ENCODE measurements at regions not wholly inside any gene's neighbourhood (a gene's known extent, or its start where the extent isn't known, plus 50 kb on each side); places are given as distances from the start of the nearest gene placed in this dataset.

DNA sequence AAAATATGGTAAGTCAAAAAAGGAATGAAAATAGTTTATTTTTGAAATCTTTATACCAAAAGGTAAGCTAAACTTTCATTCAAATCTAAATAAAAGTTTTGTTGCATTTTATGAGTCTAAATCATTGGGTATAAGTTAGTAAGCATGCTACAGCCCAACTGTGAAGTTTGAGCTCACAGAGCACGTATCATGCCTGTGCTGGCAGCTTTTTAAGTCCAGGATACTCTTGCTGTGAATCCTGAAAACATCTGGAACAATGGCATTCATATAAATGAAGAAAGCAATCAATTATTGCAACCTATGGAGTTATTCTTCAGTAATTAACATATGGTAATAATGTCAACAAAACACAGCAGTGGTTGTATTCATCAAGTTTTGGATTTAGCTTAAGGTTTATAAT lies 656.9 kb downstream of the RFPL4B start:
- Histone ChIP-seq H4K20me1 (replicated peaks; ENCODE audit: control insufficient read depth, extremely low read depth, insufficient read depth, low read length) (no peaks in the 10 kb centered on the region), H3K4me1 (ENCODE audit: control insufficient read depth, extremely low read depth, insufficient read depth, low read length) (no peaks in the 10 kb centered on the region), H3K9me1 (replicated peaks; ENCODE audit: control insufficient read depth, extremely low read depth, insufficient read depth, low read length) (no peaks in the 10 kb centered on the region), H3K27ac (ENCODE audit: insufficient read depth, low read depth, low read length) (no peak overlapping the region), H3K36me3 (ENCODE audit: control insufficient read depth in 2 of 2, extremely low read depth in 1 of 2, insufficient read depth in 2 of 2, low read length in 2 of 2) (no peaks in the 10 kb centered on the region), H3K27me3 (ENCODE audit: control insufficient read depth in 2 of 2, insufficient read depth in 2 of 2, low read length in 2 of 2) (no peaks in the 10 kb centered on the region), H3K9ac (replicated peaks; ENCODE audit: extremely low read depth, insufficient read depth, low read length) (no peak overlapping the region), H2AFZ (ENCODE audit: low read depth, low read length) (no peak overlapping the region), H3K4me3 (replicated peaks in 1 of 3; ENCODE audit: insufficient read depth in 1 of 3, low read depth in 1 of 3, low read length in 3 of 3) (no peak overlapping the region), H3K4me2 (ENCODE audit: insufficient read depth, low read length) (no peak overlapping the region), H3K9me3 (replicated peaks; ENCODE audit: control insufficient read depth, insufficient read depth, low read length) (no peaks in the 10 kb centered on the region), H3K79me2 (ENCODE audit: control insufficient read depth, insufficient read depth, low read length) (no peaks in the 10 kb centered on the region)
- FAIRE-seq, result no peak
- no peak for DNase-seq (ENCODE audit: low read depth, low spot score)
- intact Hi-C loops (cut with micrococcal nuclease), result no loop called here
- ChIA-PET CTCF (no interaction called here), POLR2A (no interaction called here)
- TF ChIP-seq POLR2AphosphoS5 (IDR thresholded peaks at IDR 0.05; ENCODE audit: insufficient read depth, low read depth, low read length) (no peak), JUN (IDR thresholded peaks at IDR 0.05; ENCODE audit: borderline replicate concordance, insufficient read depth, insufficient read length, low read depth) (no peak), GATA2 (IDR thresholded peaks at IDR 0.05; ENCODE audit: insufficient read depth, insufficient read length, low read depth, low read length) (no peak), FOS (IDR thresholded peaks at IDR 0.05; ENCODE audit: borderline replicate concordance, insufficient read depth, low read length) (no peak), MYC (IDR thresholded peaks at IDR 0.05; ENCODE audit: low read depth, low read length) (no peak), EZH2 (IDR thresholded peaks at IDR 0.05; ENCODE audit: borderline replicate concordance, low read depth, low read length, severe bottlenecking) (no peak), POLR2A (IDR thresholded peaks at IDR 0.05; ENCODE audit: low read depth, low read length) (no peak)
- TF ChIP-seq, protein P1, sequence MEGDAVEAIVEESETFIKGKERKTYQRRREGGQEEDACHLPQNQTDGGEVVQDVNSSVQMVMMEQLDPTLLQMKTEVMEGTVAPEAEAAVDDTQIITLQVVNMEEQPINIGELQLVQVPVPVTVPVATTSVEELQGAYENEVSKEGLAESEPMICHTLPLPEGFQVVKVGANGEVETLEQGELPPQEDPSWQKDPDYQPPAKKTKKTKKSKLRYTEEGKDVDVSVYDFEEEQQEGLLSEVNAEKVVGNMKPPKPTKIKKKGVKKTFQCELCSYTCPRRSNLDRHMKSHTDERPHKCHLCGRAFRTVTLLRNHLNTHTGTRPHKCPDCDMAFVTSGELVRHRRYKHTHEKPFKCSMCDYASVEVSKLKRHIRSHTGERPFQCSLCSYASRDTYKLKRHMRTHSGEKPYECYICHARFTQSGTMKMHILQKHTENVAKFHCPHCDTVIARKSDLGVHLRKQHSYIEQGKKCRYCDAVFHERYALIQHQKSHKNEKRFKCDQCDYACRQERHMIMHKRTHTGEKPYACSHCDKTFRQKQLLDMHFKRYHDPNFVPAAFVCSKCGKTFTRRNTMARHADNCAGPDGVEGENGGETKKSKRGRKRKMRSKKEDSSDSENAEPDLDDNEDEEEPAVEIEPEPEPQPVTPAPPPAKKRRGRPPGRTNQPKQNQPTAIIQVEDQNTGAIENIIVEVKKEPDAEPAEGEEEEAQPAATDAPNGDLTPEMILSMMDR (IDR thresholded peaks at IDR 0.05; ENCODE audit: extremely low read depth in 1 of 2, insufficient read depth in 1 of 2, low read depth in 1 of 2, low read length in 2 of 2), result no peak
- TF ChIP-seq, protein P2, sequence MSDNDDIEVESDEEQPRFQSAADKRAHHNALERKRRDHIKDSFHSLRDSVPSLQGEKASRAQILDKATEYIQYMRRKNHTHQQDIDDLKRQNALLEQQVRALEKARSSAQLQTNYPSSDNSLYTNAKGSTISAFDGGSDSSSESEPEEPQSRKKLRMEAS (IDR thresholded peaks at IDR 0.05; ENCODE audit: insufficient read depth, insufficient read length), result no peak
- dilution Hi-C loops (cut with MboI; ENCODE audit: extremely low pct_ligation_motif_present, low sequenced_read_pairs), result loop anchor here (25.0 kb wide), 1 partner anchor 908 kb away; no protein-coding TSS in a partner anchor
- BruUV-seq (replicated peaks), result no TSS peak

Data from endothelial cell of umbilical vein (primary cell).